AG10803 (cell line): ENCODE measurements at regions not wholly inside any gene's neighbourhood (a gene's known extent, or its start where the extent isn't known, plus 50 kb on each side); places are given as distances from the start of the nearest gene placed in this dataset.

Source experiments
- DNase-seq: peaks from one replicate; pipeline ENCODE4 v3.0.0; 2010; ENCODE audit warnings: low read depth
- H3K4me3 ChIP-seq: 2 replicates; pipeline ENCODE4 v1.5.1; 2011; ENCODE audit warnings: mild to moderate bottlenecking, low read length, control low read depth
- CTCF ChIP-seq: conservative IDR thresholded peaks from 2 replicates; pipeline ENCODE4 v1.5.1; 2011; ENCODE audit warnings: mild to moderate bottlenecking, low read length, control low read depth, inconsistent platforms

- TF ChIP-seq CTCF = no peak
- no peak for DNase-seq
- H3K4me3 ChIP-seq = no peak overlapping the region
Measured at GRCh38 chr6:241336-241865, 50.9 kb upstream of the DUSP22 start.
